ENCODE measurements at regions not wholly inside any gene's neighbourhood (a gene's known extent, or its start where the extent isn't known, plus 50 kb on each side); places are given as distances from the start of the nearest gene placed in this dataset.
"Not testable (repeated sequence)": the region's sequence is repeated elsewhere in the genome, so short reads cannot be mapped to it uniquely, and the experiment has no call there.

- intact Hi-C loops (cut with DNase I, micrococcal nuclease); DNase-seq; ATAC-seq: not testable (repeated sequence)
Observed at GRCh38 chrX:23458957-23459356, 124.3 kb downstream of the PTCHD1 start.

- intact Hi-C loops (cut with DNase I, micrococcal nuclease) = no loop called here
- DNase-seq (no peak), ATAC-seq (no peak)
Observed at GRCh38 chrX:23465105-23465791, 130.6 kb downstream of the PTCHD1 start.

GRCh38 chrX:23465985-23466384 is 131.3 kb downstream of the PTCHD1 start:
- ATAC-seq (no peak), DNase-seq (no peak)
- intact Hi-C loops (cut with DNase I, micrococcal nuclease) = no loop called here

- no peak for DNase-seq
Observed at GRCh38 chrX:23478056-23478455, 143.4 kb downstream of the PTCHD1 start.

GRCh38 chrX:23478561-23478960 is 143.9 kb downstream of the PTCHD1 start:
- intact Hi-C loops (cut with DNase I, micrococcal nuclease) = no loop called here
- DNase-seq = no peak

More at GRCh38 chrX:23478056-23478455, 143.4 kb downstream of the PTCHD1 start:
- intact Hi-C loops (cut with DNase I, micrococcal nuclease) = no loop called here
- no peak for ATAC-seq

GRCh38 chrX:23482561-23482960 is 147.9 kb downstream of the PTCHD1 start:
- ATAC-seq (no peak), DNase-seq (no peak)
- intact Hi-C loops (cut with DNase I, micrococcal nuclease) = no loop called here

More at GRCh38 chrX:23478561-23478960, 143.9 kb downstream of the PTCHD1 start:
- no peak for ATAC-seq

- intact Hi-C loops (cut with DNase I, micrococcal nuclease) = no loop called here
- no peak for DNase-seq
- ATAC-seq = no peak
Observed at GRCh38 chrX:23483396-23483795, 148.7 kb downstream of the PTCHD1 start.

- intact Hi-C loops (cut with DNase I, micrococcal nuclease) = no loop called here
- ATAC-seq (peak; percentile 38), DNase-seq (no peak)
Observed at GRCh38 chrX:23493941-23494374, 159.3 kb downstream of the PTCHD1 start.

- DNase-seq (no peak), ATAC-seq (no peak)
- intact Hi-C loops (cut with DNase I, micrococcal nuclease) = no loop called here
Observed at GRCh38 chrX:23494741-23495140, 160.1 kb downstream of the PTCHD1 start.

GRCh38 chrX:23497919-23498318 is 163.3 kb downstream of the PTCHD1 start:
- DNase-seq = no peak
- no peak for ATAC-seq
- intact Hi-C loops (cut with DNase I, micrococcal nuclease) = no loop called here

GRCh38 chrX:23501974-23502373 is 165.3 kb upstream of the PRDX4 start:
- ATAC-seq (peak; percentile 18), DNase-seq (no peak)
- intact Hi-C loops (cut with DNase I, micrococcal nuclease) = no loop called here

GRCh38 chrX:23503835-23504539 is 163.3 kb upstream of the PRDX4 start:
- intact Hi-C loops (cut with DNase I, micrococcal nuclease) = no loop called here
- DNase-seq (peak; percentile 61 to 69), ATAC-seq (peak; percentile 94)

GRCh38 chrX:23504540-23504884 is 162.8 kb upstream of the PRDX4 start:
- no peak for ATAC-seq
- intact Hi-C loops (cut with DNase I, micrococcal nuclease) = no loop called here
- no peak for DNase-seq

GRCh38 chrX:23504895-23505294 is 162.4 kb upstream of the PRDX4 start:
- ATAC-seq (no peak), DNase-seq (no peak)
- intact Hi-C loops (cut with DNase I, micrococcal nuclease) = no loop called here

GRCh38 chrX:23505531-23506303 is 161.6 kb upstream of the PRDX4 start:
- DNase-seq (no peak), ATAC-seq (no peak)
- intact Hi-C loops (cut with DNase I, micrococcal nuclease) = no loop called here

- ATAC-seq (no peak), DNase-seq (no peak)
- intact Hi-C loops (cut with DNase I, micrococcal nuclease) = no loop called here
Observed at GRCh38 chrX:23509256-23509655, 158.0 kb upstream of the PRDX4 start.

- no peak for ATAC-seq
- DNase-seq = no peak
- intact Hi-C loops (cut with DNase I, micrococcal nuclease) = no loop called here
Observed at GRCh38 chrX:23511793-23512192, 155.5 kb upstream of the PRDX4 start.

- ATAC-seq = no peak
- intact Hi-C loops (cut with DNase I, micrococcal nuclease) = no loop called here
- no peak for DNase-seq
Observed at GRCh38 chrX:23513121-23513520, 154.2 kb upstream of the PRDX4 start.

GRCh38 chrX:23514082-23514481 is 153.2 kb upstream of the PRDX4 start:
- intact Hi-C loops (cut with DNase I, micrococcal nuclease) = no loop called here
- DNase-seq = no peak
- ATAC-seq = no peak

GRCh38 chrX:23515028-23515427 is 152.3 kb upstream of the PRDX4 start:
- DNase-seq (peak in 1 of 2 donors; percentile 7), ATAC-seq (no peak)
- intact Hi-C loops (cut with DNase I, micrococcal nuclease) = no loop called here

Data from left colon (tissue), 2 donors.